Nucleus accumbens (tissue), 56 donors: ENCODE measurements at regions not wholly inside any gene's neighbourhood (a gene's known extent, or its start where the extent isn't known, plus 50 kb on each side); places are given as distances from the start of the nearest gene placed in this dataset.
A peak's percentile ranks its signal among the peaks of the same experiment; 100 is the strongest.

Experiments used
- DNase-seq, 56 donors: peaks; one replicate each; lab custom pipeline; 2025; lab: John Stamatoyannopoulos, UW

GRCh38 chr4:31548823-31549222, 828.7 kb downstream of the PCDH7 start:
- peak in 2 of 56 donors; percentile 1 to 9 for DNase-seq

- no peak for DNase-seq
Measured at GRCh38 chr4:31549256-31549655, 829.1 kb downstream of the PCDH7 start.

- no peak for DNase-seq
Measured at GRCh38 chr4:31557437-31557836, 837.3 kb downstream of the PCDH7 start.

GRCh38 chr4:31573554-31573953, 853.4 kb downstream of the PCDH7 start:
- DNase-seq: no peak

- no peak for DNase-seq
Measured at GRCh38 chr4:31575504-31575903, 855.3 kb downstream of the PCDH7 start.

GRCh38 chr4:31580843-31581242, 860.7 kb downstream of the PCDH7 start:
- no peak for DNase-seq

- DNase-seq: no peak
Measured at GRCh38 chr4:31585503-31585902, 865.3 kb downstream of the PCDH7 start.

- no peak for DNase-seq
Measured at GRCh38 chr4:31592293-31592692, 872.1 kb downstream of the PCDH7 start.

- DNase-seq: no peak
Measured at GRCh38 chr4:31595496-31595895, 875.3 kb downstream of the PCDH7 start.

- DNase-seq: no peak
Measured at GRCh38 chr4:31598639-31599038, 878.5 kb downstream of the PCDH7 start.

- DNase-seq: no peak
Measured at GRCh38 chr4:31601793-31602192, 881.6 kb downstream of the PCDH7 start.

- DNase-seq: no peak
Measured at GRCh38 chr4:31613946-31614623, 893.9 kb downstream of the PCDH7 start.

GRCh38 chr4:31617667-31618066, 897.5 kb downstream of the PCDH7 start:
- DNase-seq: no peak

GRCh38 chr4:31620476-31620875, 900.3 kb downstream of the PCDH7 start:
- no peak for DNase-seq

GRCh38 chr4:31645236-31645635, 925.1 kb downstream of the PCDH7 start:
- DNase-seq: no peak

- DNase-seq: no peak
Measured at GRCh38 chr4:31647786-31648185, 927.6 kb downstream of the PCDH7 start.

GRCh38 chr4:31649878-31650277, 929.7 kb downstream of the PCDH7 start:
- no peak for DNase-seq

- DNase-seq: no peak
Measured at GRCh38 chr4:31651541-31651940, 931.4 kb downstream of the PCDH7 start.

GRCh38 chr4:31655328-31655727, 935.2 kb downstream of the PCDH7 start:
- no peak for DNase-seq

GRCh38 chr4:31657859-31658570, 937.8 kb downstream of the PCDH7 start:
- DNase-seq: no peak

GRCh38 chr4:31660916-31661315, 940.7 kb downstream of the PCDH7 start:
- no peak for DNase-seq

GRCh38 chr4:31662951-31663350, 942.8 kb downstream of the PCDH7 start:
- DNase-seq: no peak
